OCI-LY1 (cell line): ENCODE measurements at regions not wholly inside any gene's neighbourhood (a gene's known extent, or its start where the extent isn't known, plus 50 kb on each side); places are given as distances from the start of the nearest gene placed in this dataset.

Source experiments
- H2AFZ ChIP-seq: fragments of 200-600 bp; sonication (generic), shearing (Covaris generic); 2 replicates; pipeline ENCODE4 v1.6.0; 2014; ENCODE audit warnings: antibody characterized with exemption, mild to moderate bottlenecking, low read length
- H3F3A ChIP-seq: fragments of 200-600 bp; sonication (generic), shearing (Covaris generic); 2 replicates; pipeline ENCODE4 v1.6.0; 2014; ENCODE audit warnings: mild to moderate bottlenecking, antibody characterized with exemption, low read length, moderate library complexity; ENCODE audit not compliant: insufficient read depth
- H3K27ac ChIP-seq: fragments of 200-600 bp; sonication (generic); 2 replicates; pipeline ENCODE4 v1.5.1; 2014; ENCODE audit warnings: low read length, mixed run types, mild to moderate bottlenecking, low read depth; ENCODE audit not compliant: poor library complexity, severe bottlenecking
- H3K27me3 ChIP-seq: fragments of 200-600 bp; sonication (generic); 2 replicates; pipeline ENCODE4 v1.6.0; 2014; ENCODE audit warnings: antibody characterized with exemption, mild to moderate bottlenecking, low read length, moderate library complexity; ENCODE audit not compliant: insufficient read depth
- H3K36me3 ChIP-seq: fragments of 200-600 bp; sonication (generic); 2 replicates; pipeline ENCODE4 v1.6.1; 2014; ENCODE audit warnings: mild to moderate bottlenecking, antibody characterized with exemption, low read length, moderate library complexity, mixed read lengths; ENCODE audit not compliant: insufficient read depth
- H3K4me1 ChIP-seq: fragments of 200-600 bp; sonication (generic); 2 replicates; pipeline ENCODE4 v1.5.1; 2014; ENCODE audit warnings: mild to moderate bottlenecking, low read length, moderate library complexity; ENCODE audit not compliant: insufficient read depth, severe bottlenecking
- H3K4me2 ChIP-seq: fragments of 200-600 bp; sonication (generic), shearing (Covaris generic); 2 replicates; pipeline ENCODE4 v1.6.1; 2014; ENCODE audit warnings: low read length
- H3K4me3 ChIP-seq: fragments of 200-600 bp; sonication (generic); 2 replicates; pipeline ENCODE4 v1.5.1; 2014; ENCODE audit warnings: low read length, low read depth, mild to moderate bottlenecking, mixed read lengths; ENCODE audit not compliant: poor library complexity, severe bottlenecking
- H3K79me2 ChIP-seq: fragments of 200-600 bp; shearing (Covaris generic); 2 replicates; pipeline ENCODE4 v1.6.1; 2016; ENCODE audit warnings: mixed run types, low read length, mixed read lengths; ENCODE audit not compliant: insufficient read depth
- H3K9ac ChIP-seq: fragments of 200-600 bp; sonication (generic), shearing (Covaris generic); 2 replicates; pipeline ENCODE4 v1.6.1; 2014; ENCODE audit warnings: mild to moderate bottlenecking, low read length, mixed read lengths
- H3K9me2 ChIP-seq: fragments of 200-600 bp; sonication (generic), shearing (Covaris generic); 2 replicates; pipeline ENCODE4 v1.6.1; 2014; ENCODE audit warnings: low read depth, mild to moderate bottlenecking, low read length, mixed read lengths
- H3K9me3 ChIP-seq: fragments of 200-600 bp; shearing (Covaris generic); 2 replicates; pipeline ENCODE4 v1.6.1; 2014; ENCODE audit warnings: low read length, mixed read lengths
- H4K20me1 ChIP-seq: fragments of 200-600 bp; sonication (generic), shearing (Covaris generic); 2 replicates; pipeline ENCODE4 v1.6.0; 2016; ENCODE audit warnings: mild to moderate bottlenecking, low read length; ENCODE audit not compliant: insufficient read depth
- CTCF ChIP-seq: fragments of 200-600 bp; sonication (generic), shearing (Covaris generic); IDR thresholded peaks from 2 replicates; pipeline ENCODE4 v1.5.1; 2017; ENCODE audit warnings: mild to moderate bottlenecking, antibody characterized with exemption, low read length, moderate library complexity, mixed read lengths
- EZH2 ChIP-seq: fragments of 200-600 bp; sonication (generic), shearing (Covaris generic); IDR thresholded peaks from 2 replicates; pipeline ENCODE4 v1.8.0; 2017; ENCODE audit warnings: borderline replicate concordance, mixed run types, mild to moderate bottlenecking, antibody characterized with exemption, low read length, moderate library complexity, mixed read lengths

DNA sequence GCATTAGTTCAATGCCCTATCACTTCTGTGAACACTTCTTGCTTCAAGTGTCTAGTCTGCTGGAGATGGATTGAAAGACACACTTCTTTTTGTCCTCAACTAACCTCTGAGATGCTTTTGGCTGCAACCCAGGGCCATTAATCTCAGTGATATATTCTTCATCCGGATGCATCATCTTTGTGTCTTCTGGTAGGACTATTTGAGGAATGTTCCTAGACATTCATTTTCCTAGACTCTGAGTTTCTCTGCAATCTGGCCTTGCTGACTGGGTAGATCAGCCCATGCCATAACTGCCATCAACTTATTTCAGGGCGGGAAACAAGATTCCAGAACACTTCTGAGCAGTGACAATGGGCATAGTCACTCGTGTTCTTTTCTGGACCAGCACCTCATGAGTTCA lies 329.4 kb downstream of the PDGFC start:
- Histone ChIP-seq H3K9me3 (no peaks in the 10 kb centered on the region), H3F3A (no peaks in the 10 kb centered on the region)
- TF ChIP-seq EZH2 (no peak), CTCF (no peak)

DNA sequence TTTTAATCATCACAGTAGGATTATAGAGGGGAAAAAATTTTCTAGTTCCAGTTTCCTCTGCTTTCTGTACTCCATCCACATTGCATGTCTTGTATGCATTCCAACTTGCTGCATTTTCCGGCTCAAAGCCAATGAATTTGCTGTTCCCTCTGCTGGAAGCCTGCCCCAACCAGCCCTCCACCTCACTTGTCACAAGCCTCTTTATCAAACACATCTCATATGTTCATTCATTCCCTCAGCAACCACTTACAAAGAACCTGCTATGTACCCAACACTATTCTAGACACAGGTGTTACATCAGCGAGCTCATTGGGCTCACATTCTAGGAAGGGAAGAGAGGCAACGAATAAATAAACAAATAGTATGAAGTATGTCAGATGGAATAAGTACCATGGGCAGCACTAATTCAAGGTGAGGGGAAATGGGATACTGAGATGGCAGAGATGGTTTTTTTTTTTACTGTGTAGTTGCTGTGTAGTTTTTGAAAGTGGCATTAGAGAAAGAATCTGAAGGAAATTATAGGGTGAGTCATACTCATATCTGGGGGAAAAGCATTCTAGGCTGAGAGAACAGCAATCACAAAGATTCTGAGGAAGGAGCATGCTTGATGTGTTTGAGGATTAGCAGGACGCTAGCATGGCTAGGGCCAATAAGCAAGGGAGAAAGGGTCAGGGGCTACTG lies 332.5 kb downstream of the PDGFC start:
- H3K4me3 ChIP-seq: no peak overlapping the region
- no peaks in the 10 kb centered on the region for H3K36me3 ChIP-seq
- no peaks in the 10 kb centered on the region for H3K4me1 ChIP-seq
- H3K9me2 ChIP-seq: no peaks in the 10 kb centered on the region
- no peaks in the 10 kb centered on the region for H3F3A ChIP-seq
- no peak overlapping the region for H2AFZ ChIP-seq
- H3K9me3 ChIP-seq: no peaks in the 10 kb centered on the region
- no peaks in the 10 kb centered on the region for H3K79me2 ChIP-seq
- H3K27ac ChIP-seq: no peak overlapping the region
- H4K20me1 ChIP-seq: no peaks in the 10 kb centered on the region
- H3K4me2 ChIP-seq: no peak overlapping the region
- no peak for TF ChIP-seq EZH2
- TF ChIP-seq CTCF: no peak
- H3K27me3 ChIP-seq: no peaks in the 10 kb centered on the region
- H3K9ac ChIP-seq: no peak overlapping the region

More for the DNA sequence above, 329.4 kb downstream of the PDGFC start:
- H3K9me2 ChIP-seq: no peaks in the 10 kb centered on the region
- H3K36me3 ChIP-seq: no peaks in the 10 kb centered on the region
- no peak overlapping the region for H3K4me2 ChIP-seq
- no peak overlapping the region for H2AFZ ChIP-seq
- no peaks in the 10 kb centered on the region for H3K27me3 ChIP-seq
- H3K9ac ChIP-seq: no peak overlapping the region
- H3K79me2 ChIP-seq: no peaks in the 10 kb centered on the region
- no peak overlapping the region for H3K4me3 ChIP-seq
- no peak overlapping the region for H3K27ac ChIP-seq
- H3K4me1 ChIP-seq: no peaks in the 10 kb centered on the region
- H4K20me1 ChIP-seq: no peaks in the 10 kb centered on the region

GRCh38 chr4:156638334-156638733 lies 333.3 kb downstream of the PDGFC start:
- Histone ChIP-seq H2AFZ (no peak overlapping the region), H3K27ac (no peak overlapping the region)

More at GRCh38 chr4:156638334-156638733, 333.3 kb downstream of the PDGFC start:
- H3K9me2 ChIP-seq: no peaks in the 10 kb centered on the region
- no peaks in the 10 kb centered on the region for H4K20me1 ChIP-seq
- no peaks in the 10 kb centered on the region for H3K9me3 ChIP-seq
- no peaks in the 10 kb centered on the region for H3K36me3 ChIP-seq
- no peak overlapping the region for H3K4me3 ChIP-seq
- H3K4me2 ChIP-seq: no peak overlapping the region
- no peaks in the 10 kb centered on the region for H3K4me1 ChIP-seq
- no peaks in the 10 kb centered on the region for H3K79me2 ChIP-seq
- no peak overlapping the region for H3K9ac ChIP-seq
- H3K27me3 ChIP-seq: no peaks in the 10 kb centered on the region
- no peaks in the 10 kb centered on the region for H3F3A ChIP-seq
- TF ChIP-seq EZH2: no peak
- no peak for TF ChIP-seq CTCF
